IMR-90 (cell line): ENCODE measurements at regions not wholly inside any gene's neighbourhood (a gene's known extent, or its start where the extent isn't known, plus 50 kb on each side); places are given as distances from the start of the nearest gene placed in this dataset.

ENCODE experiments used
- ATAC-seq: fragments of 200-7000 bp; cut with Tn5 transposase; 2 replicates; pipeline ENCODE4 v1.9.1; 2020; ENCODE audit warnings: low read depth, mild to moderate bottlenecking, moderate library complexity
- BruUV-seq: library from RNA; stranded (reverse); fragments of 400-500 nt; replicated peaks from 2 replicates; lab custom pipeline; 2021; lab: Mats Ljungman, UMichigan
- CTCF ChIA-PET: fragments of 300-600 bp; formaldehyde crosslinking; extraction: SDS; loops from one replicate; lab custom pipeline; 2021; ENCODE audit warnings: antibody characterized with exemption; lab: Yijun Ruan, JAX
- POLR2A ChIA-PET: fragments of 300-600 bp; sonication (Branson Sonifier 250); formaldehyde crosslinking; loops from one replicate; lab custom pipeline; 2022; ENCODE audit warnings: antibody characterized with exemption; ENCODE audit not compliant: unreplicated experiment; lab: Charles Lee
- DNase-seq: peaks from one replicate; pipeline ENCODE4 v3.0.0; 2013
- H2AFZ ChIP-seq: replicated peaks from 2 replicates; pipeline ENCODE3; 2013; ENCODE audit warnings: low read length, mild to moderate bottlenecking; ENCODE audit not compliant: poor library complexity
- H2AK5ac ChIP-seq: 2 replicates; pipeline ENCODE4 v1.6.1; 2013; ENCODE audit warnings: low read depth, low read length, inconsistent platforms
- H2AK9ac ChIP-seq: replicated peaks from 2 replicates; pipeline ENCODE3; 2013; ENCODE audit warnings: mild to moderate bottlenecking, low read depth, low read length, moderate library complexity; ENCODE audit not compliant: poor library complexity
- H2BK120ac ChIP-seq: 2 replicates; pipeline ENCODE4 v1.6.1; 2013; ENCODE audit warnings: low read depth, low read length, inconsistent platforms
- H2BK15ac ChIP-seq: 3 replicates; pipeline ENCODE4 v1.6.1; 2013; ENCODE audit warnings: low read depth, low read length, inconsistent platforms
- H2BK20ac ChIP-seq: 2 replicates; pipeline ENCODE4 v1.6.1; 2013; ENCODE audit warnings: low read depth, mild to moderate bottlenecking, inconsistent platforms, low read length, moderate library complexity
- H2BK5ac ChIP-seq: 2 replicates; pipeline ENCODE4 v1.6.1; 2013; ENCODE audit warnings: mild to moderate bottlenecking, low read depth, low read length, inconsistent platforms; ENCODE audit not compliant: poor library complexity, severe bottlenecking
- H3K14ac ChIP-seq: replicated peaks from 2 replicates; pipeline ENCODE4 v1.6.1; 2013; ENCODE audit warnings: low read depth, low read length, inconsistent platforms
- H3K18ac ChIP-seq: 2 replicates; pipeline ENCODE4 v1.6.1; 2013; ENCODE audit warnings: low read depth, low read length, control low read depth
- H3K23ac ChIP-seq: 2 replicates; pipeline ENCODE4 v1.6.1; 2013; ENCODE audit warnings: low read depth, low read length, inconsistent platforms
- H3K27ac ChIP-seq: 2 replicates; pipeline ENCODE4 v1.5.1; 2013; ENCODE audit warnings: mild to moderate bottlenecking, control low read depth, low read length; ENCODE audit not compliant: insufficient read depth
- H3K27me3 ChIP-seq: 2 replicates; pipeline ENCODE4 v1.6.1; 2013; ENCODE audit warnings: low read length; ENCODE audit not compliant: control insufficient read depth, insufficient read depth
- H3K36me3 ChIP-seq: 2 replicates; pipeline ENCODE4 v1.6.1; 2013; ENCODE audit warnings: low read length, mixed read lengths; ENCODE audit not compliant: control insufficient read depth, insufficient read depth
- H3K4ac ChIP-seq: 2 replicates; pipeline ENCODE4 v1.6.1; 2013; ENCODE audit warnings: low read depth, low read length, inconsistent platforms
- H3K4me1 ChIP-seq: 2 replicates; pipeline ENCODE4 v1.6.1; 2013; ENCODE audit warnings: low read length, mixed read lengths; ENCODE audit not compliant: control insufficient read depth, insufficient read depth
- H3K4me2 ChIP-seq: 2 replicates; pipeline ENCODE4 v1.6.1; 2013; ENCODE audit warnings: low read depth, mild to moderate bottlenecking, control low read depth, low read length, moderate library complexity
- H3K4me3 ChIP-seq: 2 replicates; pipeline ENCODE4 v1.5.1; 2013; ENCODE audit warnings: low read depth, mild to moderate bottlenecking, control low read depth, low read length, moderate library complexity; ENCODE audit not compliant: insufficient read depth
- H3K56ac ChIP-seq: 2 replicates; pipeline ENCODE4 v1.6.1; 2013; ENCODE audit warnings: low read length, inconsistent platforms; ENCODE audit not compliant: insufficient read depth; ENCODE audit errors: extremely low read depth
- H3K79me1 ChIP-seq, 2 experiments: 2 replicates each; pipeline ENCODE4 v1.6.1; 2013; ENCODE audit warnings: low read length in 2 of 2, inconsistent platforms in 1 of 2, low read depth in 1 of 2
- H3K9ac ChIP-seq: 2 replicates; pipeline ENCODE4 v1.6.1; 2013; ENCODE audit warnings: low read depth, low read length, control low read depth
- H3K9me1 ChIP-seq: 2 replicates; pipeline ENCODE4 v1.6.1; 2013; ENCODE audit warnings: low read length, inconsistent platforms; ENCODE audit not compliant: insufficient read depth
- H3K9me3 ChIP-seq: 2 replicates; pipeline ENCODE4 v1.6.1; 2013; ENCODE audit warnings: low read length; ENCODE audit not compliant: control insufficient read depth, insufficient read depth
- H4K20me1 ChIP-seq: 2 replicates; pipeline ENCODE4 v1.6.1; 2013; ENCODE audit warnings: low read length, inconsistent platforms; ENCODE audit not compliant: insufficient read depth
- H4K5ac ChIP-seq: 2 replicates; pipeline ENCODE4 v1.6.1; 2013; ENCODE audit warnings: mild to moderate bottlenecking, low read depth, low read length, control low read depth
- H4K8ac ChIP-seq, 2 experiments: 2 replicates each; pipeline ENCODE4 v1.6.1; 2013; ENCODE audit warnings: low read depth in 2 of 2, low read length in 2 of 2, control low read depth in 1 of 2, inconsistent platforms in 1 of 2
- H4K91ac ChIP-seq: 2 replicates; pipeline ENCODE4 v1.6.1; 2013; ENCODE audit warnings: low read depth, low read length, inconsistent platforms; ENCODE audit not compliant: insufficient read depth
- BHLHE40 ChIP-seq: fragments of 150-350 bp; IDR thresholded peaks from 2 replicates; pipeline ENCODE4 v1.6.1; 2016; ENCODE audit warnings: mild to moderate bottlenecking, low read depth, low read length
- CEBPB ChIP-seq: IDR thresholded peaks from 2 replicates; pipeline ENCODE4 v1.6.1; 2012; ENCODE audit warnings: low read depth, low read length, improper control_type of control experiment
- CHD1 ChIP-seq: IDR thresholded peaks from 2 replicates; pipeline ENCODE4 v1.6.1; 2012; ENCODE audit warnings: low read depth, low read length, improper control_type of control experiment
- FOS ChIP-seq: fragments of 150-350 bp; IDR thresholded peaks from 2 replicates; pipeline ENCODE4 v1.6.1; 2016; ENCODE audit warnings: low read depth, low read length
- MAFK ChIP-seq: IDR thresholded peaks from 2 replicates; pipeline ENCODE4 v1.6.1; 2012; ENCODE audit warnings: low read depth, low read length, improper control_type of control experiment
- RFX5 ChIP-seq: IDR thresholded peaks from 2 replicates; pipeline ENCODE4 v1.8.0; 2012; ENCODE audit warnings: low read depth, mild to moderate bottlenecking, low read length, moderate library complexity
- SMC3 ChIP-seq: fragments of 150-350 bp; IDR thresholded peaks from 2 replicates; pipeline ENCODE4 v1.6.1; 2016; ENCODE audit warnings: low read depth, mild to moderate bottlenecking, antibody characterized with exemption, low read length, moderate library complexity
- WGBS, 2 experiments: methylation state at CpG; one replicate each; pipeline versions ENCODE4 v1.1.5 to v1.1.7; 2013; ENCODE audit warnings: missing lambda C conversion rate in 2 of 2; ENCODE audit not compliant: insufficient read length in 1 of 2; ENCODE audit errors: extremely low coverage in 2 of 2; 5-methylcytosine and 5-hydroxymethylcytosine counted together
- dilution Hi-C: fragments of 300-500 bp; cut with HindIII; formaldehyde crosslinking; loops from one replicate; pipeline ENCODE4 v1.14.3; 2018; ENCODE audit warnings: low sequenced_read_pairs; ENCODE audit not compliant: unreplicated experiment
- in situ Hi-C: fragments of 300-500 bp; cut with MboI; formaldehyde crosslinking; loops from 3 replicates; pipeline ENCODE4 v1.14.3; 2019; ENCODE audit warnings: low sequenced_read_pairs, inconsistent platforms, mixed read lengths
- intact Hi-C: fragments of 100-400 bp; cut with micrococcal nuclease; formaldehyde crosslinking; loops from 2 replicates; pipeline ENCODE4 v1.10.0; 2022
- TF ChIP-seq, protein P1 (sequence below): conservative IDR thresholded peaks from 2 replicates; pipeline ENCODE4 v1.5.1; 2012; ENCODE audit warnings: mild to moderate bottlenecking, low read depth, low read length, improper control_type of control experiment

DNA sequence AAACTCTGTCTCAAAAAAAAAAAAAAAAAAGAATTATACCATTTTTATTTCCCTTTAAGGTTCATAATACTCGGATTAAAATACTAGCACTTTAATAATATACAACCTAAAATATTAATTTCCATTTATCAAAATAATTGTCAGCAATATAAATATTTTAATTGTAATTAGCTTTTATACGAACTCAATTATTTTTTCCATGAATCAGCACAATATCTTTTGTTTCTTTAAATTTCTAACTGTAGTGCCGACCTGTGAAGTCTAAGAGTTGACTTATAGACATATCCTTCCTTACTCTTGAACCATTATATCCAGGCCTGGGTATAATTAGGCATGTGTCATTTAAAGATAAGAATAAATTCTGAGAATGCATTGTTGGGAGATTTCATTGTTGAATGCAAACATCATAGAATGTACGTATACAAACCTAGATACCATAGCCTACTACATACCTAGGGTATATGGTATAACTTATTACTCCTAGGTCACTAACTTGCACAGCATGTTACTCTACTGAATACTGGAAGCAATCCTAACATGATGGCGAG lies 996.7 kb upstream of the TMPRSS15 start:
- Histone ChIP-seq H4K20me1 (no peaks in the 10 kb centered on the region), H3K79me1 (no peaks in the 10 kb centered on the region), H2BK120ac (no peak overlapping the region), H2BK5ac (no peak overlapping the region), H3K18ac (no peak overlapping the region), H3K4me1 (no peaks in the 10 kb centered on the region), H3K9me3 (peaks cover 2% of the 10 kb centered on the region; the same call in 1 of the 2 replicates), H4K5ac (no peak overlapping the region), H3K4me2 (no peak overlapping the region), H2AK9ac (no peak overlapping the region), H2AK5ac (no peak overlapping the region), H3K4ac (no peak overlapping the region), H3K27ac (no peak overlapping the region), H3K23ac (no peak overlapping the region), H3K9ac (no peak overlapping the region), H3K4me3 (no peak overlapping the region), H3K9me1 (no peaks in the 10 kb centered on the region), H3K56ac (no peak overlapping the region), H4K8ac (no peak overlapping the region), H2BK20ac (no peak overlapping the region), H2AFZ (no peak overlapping the region), H3K36me3 (no peaks in the 10 kb centered on the region), H4K91ac (no peak overlapping the region), H2BK15ac (no peak overlapping the region), H3K14ac (no peak overlapping the region), H3K27me3 (no peaks in the 10 kb centered on the region)
- ChIA-PET POLR2A (no interaction called here), CTCF (no interaction called here)
- no CpG with 5 or more reads among the region's 5 CpGs for WGBS, 2 experiments
- TF ChIP-seq RFX5, result no peak
- no peak for TF ChIP-seq CEBPB
- no peak for TF ChIP-seq FOS
- TF ChIP-seq SMC3, result no peak
- no peak for TF ChIP-seq BHLHE40
- TF ChIP-seq MAFK, result peak; percentile 30; the same call in 1 of the 2 replicates
- TF ChIP-seq, protein P1, sequence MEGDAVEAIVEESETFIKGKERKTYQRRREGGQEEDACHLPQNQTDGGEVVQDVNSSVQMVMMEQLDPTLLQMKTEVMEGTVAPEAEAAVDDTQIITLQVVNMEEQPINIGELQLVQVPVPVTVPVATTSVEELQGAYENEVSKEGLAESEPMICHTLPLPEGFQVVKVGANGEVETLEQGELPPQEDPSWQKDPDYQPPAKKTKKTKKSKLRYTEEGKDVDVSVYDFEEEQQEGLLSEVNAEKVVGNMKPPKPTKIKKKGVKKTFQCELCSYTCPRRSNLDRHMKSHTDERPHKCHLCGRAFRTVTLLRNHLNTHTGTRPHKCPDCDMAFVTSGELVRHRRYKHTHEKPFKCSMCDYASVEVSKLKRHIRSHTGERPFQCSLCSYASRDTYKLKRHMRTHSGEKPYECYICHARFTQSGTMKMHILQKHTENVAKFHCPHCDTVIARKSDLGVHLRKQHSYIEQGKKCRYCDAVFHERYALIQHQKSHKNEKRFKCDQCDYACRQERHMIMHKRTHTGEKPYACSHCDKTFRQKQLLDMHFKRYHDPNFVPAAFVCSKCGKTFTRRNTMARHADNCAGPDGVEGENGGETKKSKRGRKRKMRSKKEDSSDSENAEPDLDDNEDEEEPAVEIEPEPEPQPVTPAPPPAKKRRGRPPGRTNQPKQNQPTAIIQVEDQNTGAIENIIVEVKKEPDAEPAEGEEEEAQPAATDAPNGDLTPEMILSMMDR, result no peak
- TF ChIP-seq CHD1, result no peak
- in situ Hi-C loops (no loop called here), intact Hi-C loops (no loop called here), dilution Hi-C loops (no loop called here)
- no peak for ATAC-seq
- no peak for DNase-seq
- BruUV-seq, result no TSS peak
